OCI-LY1 (cell line): ENCODE measurements at regions not wholly inside any gene's neighbourhood (a gene's known extent, or its start where the extent isn't known, plus 50 kb on each side); places are given as distances from the start of the nearest gene placed in this dataset.
"Not testable (repeated sequence)": the region's sequence is repeated elsewhere in the genome, so short reads cannot be mapped to it uniquely, and the experiment has no call there.

ENCODE experiments used
- H2AFZ ChIP-seq: fragments of 200-600 bp; sonication (generic), shearing (Covaris generic); 2 replicates; pipeline ENCODE4 v1.6.0; 2014; ENCODE audit warnings: antibody characterized with exemption, mild to moderate bottlenecking, low read length
- H3F3A ChIP-seq: fragments of 200-600 bp; sonication (generic), shearing (Covaris generic); 2 replicates; pipeline ENCODE4 v1.6.0; 2014; ENCODE audit warnings: mild to moderate bottlenecking, antibody characterized with exemption, low read length, moderate library complexity; ENCODE audit not compliant: insufficient read depth
- H3K27ac ChIP-seq: fragments of 200-600 bp; sonication (generic); 2 replicates; pipeline ENCODE4 v1.5.1; 2014; ENCODE audit warnings: low read length, mixed run types, mild to moderate bottlenecking, low read depth; ENCODE audit not compliant: poor library complexity, severe bottlenecking
- H3K27me3 ChIP-seq: fragments of 200-600 bp; sonication (generic); 2 replicates; pipeline ENCODE4 v1.6.0; 2014; ENCODE audit warnings: antibody characterized with exemption, mild to moderate bottlenecking, low read length, moderate library complexity; ENCODE audit not compliant: insufficient read depth
- H3K36me3 ChIP-seq: fragments of 200-600 bp; sonication (generic); 2 replicates; pipeline ENCODE4 v1.6.1; 2014; ENCODE audit warnings: mild to moderate bottlenecking, antibody characterized with exemption, low read length, moderate library complexity, mixed read lengths; ENCODE audit not compliant: insufficient read depth
- H3K4me1 ChIP-seq: fragments of 200-600 bp; sonication (generic); 2 replicates; pipeline ENCODE4 v1.5.1; 2014; ENCODE audit warnings: mild to moderate bottlenecking, low read length, moderate library complexity; ENCODE audit not compliant: insufficient read depth, severe bottlenecking
- H3K4me2 ChIP-seq: fragments of 200-600 bp; sonication (generic), shearing (Covaris generic); 2 replicates; pipeline ENCODE4 v1.6.1; 2014; ENCODE audit warnings: low read length
- H3K4me3 ChIP-seq: fragments of 200-600 bp; sonication (generic); 2 replicates; pipeline ENCODE4 v1.5.1; 2014; ENCODE audit warnings: low read length, low read depth, mild to moderate bottlenecking, mixed read lengths; ENCODE audit not compliant: poor library complexity, severe bottlenecking
- H3K79me2 ChIP-seq: fragments of 200-600 bp; shearing (Covaris generic); 2 replicates; pipeline ENCODE4 v1.6.1; 2016; ENCODE audit warnings: mixed run types, low read length, mixed read lengths; ENCODE audit not compliant: insufficient read depth
- H3K9ac ChIP-seq: fragments of 200-600 bp; sonication (generic), shearing (Covaris generic); 2 replicates; pipeline ENCODE4 v1.6.1; 2014; ENCODE audit warnings: mild to moderate bottlenecking, low read length, mixed read lengths
- H3K9me2 ChIP-seq: fragments of 200-600 bp; sonication (generic), shearing (Covaris generic); 2 replicates; pipeline ENCODE4 v1.6.1; 2014; ENCODE audit warnings: low read depth, mild to moderate bottlenecking, low read length, mixed read lengths
- H3K9me3 ChIP-seq: fragments of 200-600 bp; shearing (Covaris generic); 2 replicates; pipeline ENCODE4 v1.6.1; 2014; ENCODE audit warnings: low read length, mixed read lengths
- H4K20me1 ChIP-seq: fragments of 200-600 bp; sonication (generic), shearing (Covaris generic); 2 replicates; pipeline ENCODE4 v1.6.0; 2016; ENCODE audit warnings: mild to moderate bottlenecking, low read length; ENCODE audit not compliant: insufficient read depth
- EZH2 ChIP-seq: fragments of 200-600 bp; sonication (generic), shearing (Covaris generic); IDR thresholded peaks from 2 replicates; pipeline ENCODE4 v1.8.0; 2017; ENCODE audit warnings: borderline replicate concordance, mixed run types, mild to moderate bottlenecking, antibody characterized with exemption, low read length, moderate library complexity, mixed read lengths
- TF ChIP-seq, protein P1 (sequence below): fragments of 200-600 bp; sonication (generic), shearing (Covaris generic); IDR thresholded peaks from 2 replicates; pipeline ENCODE4 v1.5.1; 2017; ENCODE audit warnings: mild to moderate bottlenecking, antibody characterized with exemption, low read length, moderate library complexity, mixed read lengths

DNA sequence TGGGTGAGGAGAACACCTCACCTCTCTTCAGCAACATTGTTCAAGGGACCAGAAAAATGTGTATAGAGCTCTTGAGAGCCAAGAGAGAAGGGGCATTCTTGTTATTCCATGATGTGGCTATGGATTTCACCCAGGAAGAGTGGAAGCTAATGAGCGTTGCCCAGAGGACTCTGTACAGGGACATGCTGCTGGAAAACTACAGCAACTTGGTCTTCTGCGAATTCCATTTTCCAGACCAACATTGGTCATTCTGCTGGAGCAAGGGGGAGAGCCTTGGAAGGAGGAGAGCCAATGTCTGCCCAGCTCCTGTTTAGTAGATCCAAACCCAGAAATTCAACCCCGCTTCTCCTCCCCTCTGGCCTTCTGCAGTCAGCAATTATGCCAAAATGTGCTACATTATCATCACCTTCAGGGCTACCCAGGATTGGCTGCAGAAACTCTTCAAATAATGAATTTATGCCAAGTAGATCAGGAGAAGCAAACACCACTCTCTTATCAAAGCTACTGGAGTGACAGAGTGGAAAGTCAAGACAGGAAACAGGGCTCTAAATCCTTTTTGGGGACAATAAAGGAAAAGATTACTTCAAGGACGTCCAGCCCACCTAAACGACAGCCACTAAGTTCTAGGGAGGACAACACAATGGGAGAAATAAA, 707.5 kb upstream of the LUZP2 start:
- Histone ChIP-seq H3K36me3 (no peaks in the 10 kb centered on the region), H3F3A (no peaks in the 10 kb centered on the region), H3K27ac (no peak overlapping the region), H3K9ac (no peak overlapping the region), H3K4me2 (no peak overlapping the region), H3K79me2 (no peaks in the 10 kb centered on the region), H3K4me3 (no peak overlapping the region), H3K9me2 (no peaks in the 10 kb centered on the region), H4K20me1 (no peaks in the 10 kb centered on the region), H3K27me3 (no peaks in the 10 kb centered on the region), H3K9me3 (no peaks in the 10 kb centered on the region), H3K4me1 (no peaks in the 10 kb centered on the region), H2AFZ (no peak overlapping the region)
- no peak for TF ChIP-seq EZH2
- TF ChIP-seq, protein P1, sequence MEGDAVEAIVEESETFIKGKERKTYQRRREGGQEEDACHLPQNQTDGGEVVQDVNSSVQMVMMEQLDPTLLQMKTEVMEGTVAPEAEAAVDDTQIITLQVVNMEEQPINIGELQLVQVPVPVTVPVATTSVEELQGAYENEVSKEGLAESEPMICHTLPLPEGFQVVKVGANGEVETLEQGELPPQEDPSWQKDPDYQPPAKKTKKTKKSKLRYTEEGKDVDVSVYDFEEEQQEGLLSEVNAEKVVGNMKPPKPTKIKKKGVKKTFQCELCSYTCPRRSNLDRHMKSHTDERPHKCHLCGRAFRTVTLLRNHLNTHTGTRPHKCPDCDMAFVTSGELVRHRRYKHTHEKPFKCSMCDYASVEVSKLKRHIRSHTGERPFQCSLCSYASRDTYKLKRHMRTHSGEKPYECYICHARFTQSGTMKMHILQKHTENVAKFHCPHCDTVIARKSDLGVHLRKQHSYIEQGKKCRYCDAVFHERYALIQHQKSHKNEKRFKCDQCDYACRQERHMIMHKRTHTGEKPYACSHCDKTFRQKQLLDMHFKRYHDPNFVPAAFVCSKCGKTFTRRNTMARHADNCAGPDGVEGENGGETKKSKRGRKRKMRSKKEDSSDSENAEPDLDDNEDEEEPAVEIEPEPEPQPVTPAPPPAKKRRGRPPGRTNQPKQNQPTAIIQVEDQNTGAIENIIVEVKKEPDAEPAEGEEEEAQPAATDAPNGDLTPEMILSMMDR: no peak

DNA sequence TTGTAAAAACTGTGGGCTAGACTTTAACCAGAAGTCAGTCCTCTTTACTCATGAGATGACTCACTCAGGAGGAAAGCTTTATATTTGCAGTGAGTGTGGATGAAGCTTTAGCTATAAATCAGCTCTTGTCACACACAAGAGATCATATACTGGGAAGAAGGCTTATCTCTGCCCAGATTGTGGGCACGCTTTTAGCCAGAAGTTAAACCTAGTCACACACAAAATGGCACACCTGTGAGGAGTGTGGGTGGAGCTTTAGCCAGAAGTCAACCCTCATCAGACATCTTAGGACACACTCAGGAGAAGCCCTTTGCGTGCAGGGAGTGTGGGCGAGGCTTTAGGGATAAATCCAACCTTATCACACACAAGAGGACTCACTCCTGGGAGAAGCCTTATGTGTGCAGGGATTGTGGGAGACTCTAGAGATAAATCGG, 706.9 kb upstream of the LUZP2 start:
- H2AFZ ChIP-seq: no peak overlapping the region
- TF ChIP-seq EZH2: no peak
- TF ChIP-seq, protein P1: no peak
- H3K36me3 ChIP-seq: no peaks in the 10 kb centered on the region
- H3K9me2 ChIP-seq: no peaks in the 10 kb centered on the region
- H3K27ac ChIP-seq: no peak overlapping the region
- no peaks in the 10 kb centered on the region for H3K27me3 ChIP-seq
- H3K4me2 ChIP-seq: no peak overlapping the region
- H3K79me2 ChIP-seq: no peaks in the 10 kb centered on the region
- no peaks in the 10 kb centered on the region for H3K4me1 ChIP-seq
- no peak overlapping the region for H3K9ac ChIP-seq
- H3K9me3 ChIP-seq: no peaks in the 10 kb centered on the region
- H3K4me3 ChIP-seq: no peak overlapping the region
- no peaks in the 10 kb centered on the region for H4K20me1 ChIP-seq
- no peaks in the 10 kb centered on the region for H3F3A ChIP-seq

DNA sequence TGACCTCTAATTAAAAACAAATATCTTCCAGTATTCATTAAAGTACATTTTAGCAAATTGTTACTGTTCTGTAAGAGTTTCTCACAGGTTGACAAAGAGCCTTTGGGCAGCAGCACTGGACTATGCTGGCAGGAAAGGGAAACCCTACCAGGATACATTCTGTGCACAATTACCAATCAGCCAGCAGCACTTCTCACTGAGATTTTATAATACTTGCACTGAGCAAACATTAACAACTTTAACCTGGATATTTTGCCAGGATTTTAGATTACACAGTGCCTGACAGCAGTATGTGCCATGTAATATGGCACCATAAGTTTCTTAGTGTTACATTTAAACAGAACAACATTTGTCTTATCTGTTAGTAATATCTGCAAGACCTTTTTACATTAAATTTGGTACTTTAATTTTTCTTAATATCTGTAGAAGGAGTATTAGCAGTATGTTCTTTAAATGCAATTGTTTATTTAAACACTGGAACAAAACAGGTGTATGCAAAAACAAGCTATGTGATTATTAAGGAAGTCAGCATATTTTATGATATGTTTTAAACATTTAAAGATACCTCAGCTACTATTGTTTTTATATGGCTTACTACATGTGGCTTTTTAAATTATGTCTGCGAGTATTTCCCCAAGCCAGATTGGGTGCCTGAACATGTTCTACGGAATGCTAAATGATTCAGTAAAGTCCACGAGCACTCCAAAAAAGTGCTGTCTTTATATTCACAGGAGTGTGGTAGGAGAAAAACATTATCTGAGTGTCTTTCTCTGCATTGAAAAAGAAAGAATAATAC, 699.0 kb upstream of the LUZP2 start:
- Histone ChIP-seq H3K4me1 (no peaks in the 10 kb centered on the region), H3K9ac (no peak overlapping the region), H3K4me3 (no peak overlapping the region), H3K9me2 (no peaks in the 10 kb centered on the region), H3K27me3 (no peaks in the 10 kb centered on the region), H3K27ac (no peak overlapping the region), H3K9me3 (no peaks in the 10 kb centered on the region), H3K4me2 (no peak overlapping the region), H2AFZ (no peak overlapping the region), H4K20me1 (no peaks in the 10 kb centered on the region), H3K36me3 (no peaks in the 10 kb centered on the region), H3F3A (no peaks in the 10 kb centered on the region), H3K79me2 (no peaks in the 10 kb centered on the region)
- TF ChIP-seq, protein P1: no peak
- TF ChIP-seq EZH2: no peak

DNA sequence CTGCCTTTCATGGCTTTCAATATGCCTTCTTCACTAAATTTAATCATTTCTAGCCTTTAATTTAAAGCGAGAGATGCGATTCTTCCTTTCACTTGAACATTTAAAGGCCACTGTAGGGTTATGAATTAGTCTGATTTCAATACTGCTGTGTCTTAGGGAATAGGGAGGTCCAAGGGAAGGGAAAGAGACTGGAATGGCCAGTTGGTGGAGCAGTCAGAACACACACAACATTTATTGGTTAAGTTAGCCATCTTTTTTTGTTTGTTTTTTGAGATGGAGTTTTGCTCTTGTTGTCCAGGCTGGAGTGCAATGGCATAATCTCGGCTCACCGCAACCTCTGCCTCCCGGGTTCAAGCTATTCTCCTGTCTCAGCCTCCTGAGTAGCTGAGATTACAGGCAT, 662.5 kb upstream of the LUZP2 start:
- not testable (repeated sequence) for H3K9me2 ChIP-seq, H3K9ac ChIP-seq, H2AFZ ChIP-seq, H3K4me2 ChIP-seq, H3F3A ChIP-seq, H4K20me1 ChIP-seq, H3K4me1 ChIP-seq, H3K9me3 ChIP-seq, H3K27me3 ChIP-seq, H3K4me3 ChIP-seq, H3K79me2 ChIP-seq, H3K27ac ChIP-seq, H3K36me3 ChIP-seq
